Cardiac septum (tissue), 1 donor: ENCODE measurements at regions not wholly inside any gene's neighbourhood (a gene's known extent, or its start where the extent isn't known, plus 50 kb on each side); places are given as distances from the start of the nearest gene placed in this dataset.

Experiments
- DNase-seq: peaks from one replicate; pipeline ENCODE4 v3.0.0-alpha.2; 2020; ENCODE audit warnings: low spot score
- intact Hi-C: fragments of 100-400 bp; cut with DNase I; formaldehyde crosslinking; loops from one replicate; pipeline ENCODE4 v1.14.0; 2022
- donor health status: DM: no; HTN: no; CAD: no.

GRCh38 chr5:57339521-57339920 is 143.1 kb downstream of the ACTBL2 start:
- intact Hi-C loops, result no loop called here
- no peak for DNase-seq

GRCh38 chr5:57338868-57339340 is 143.7 kb downstream of the ACTBL2 start:
- no peak for DNase-seq

DNA sequence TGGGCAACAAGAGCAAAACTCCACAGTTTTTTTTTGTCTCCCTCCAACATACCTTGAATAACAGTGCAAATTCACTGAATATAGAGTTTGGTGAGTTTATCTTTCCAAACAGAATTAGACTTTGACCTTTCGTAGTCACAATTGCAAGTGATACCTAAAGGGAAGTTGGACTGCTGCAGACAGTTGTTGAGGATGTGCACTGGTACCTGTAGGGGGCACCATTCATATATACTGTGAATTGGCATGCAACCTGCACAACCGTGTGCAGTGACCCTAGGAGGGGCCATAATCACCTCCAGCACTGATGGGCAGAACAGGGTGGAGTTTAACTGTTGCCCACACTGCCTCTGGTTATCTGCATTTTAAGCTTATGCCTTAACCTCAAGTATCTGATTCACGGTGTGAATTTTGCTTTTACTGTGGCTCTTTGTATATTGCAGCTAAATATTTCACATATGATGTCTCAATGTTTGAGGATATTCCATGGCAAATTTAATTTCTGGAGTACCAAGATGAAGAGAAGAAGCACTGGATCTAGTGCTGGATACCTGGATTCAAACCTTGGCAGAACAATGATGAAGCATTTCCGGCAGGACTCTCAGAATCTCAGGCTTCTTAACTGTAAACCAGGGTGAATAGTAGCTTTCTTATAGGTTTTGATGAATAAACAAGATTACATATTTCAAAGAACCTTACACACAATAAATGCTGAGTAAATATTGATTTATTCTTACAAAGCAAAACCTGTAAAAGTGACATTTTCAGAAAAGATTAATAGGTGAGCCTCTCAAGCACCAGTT is 144.3 kb downstream of the ACTBL2 start:
- intact Hi-C loops, result no loop called here

More at GRCh38 chr5:57338868-57339340, 143.7 kb downstream of the ACTBL2 start:
- intact Hi-C loops, result no loop called here

DNA sequence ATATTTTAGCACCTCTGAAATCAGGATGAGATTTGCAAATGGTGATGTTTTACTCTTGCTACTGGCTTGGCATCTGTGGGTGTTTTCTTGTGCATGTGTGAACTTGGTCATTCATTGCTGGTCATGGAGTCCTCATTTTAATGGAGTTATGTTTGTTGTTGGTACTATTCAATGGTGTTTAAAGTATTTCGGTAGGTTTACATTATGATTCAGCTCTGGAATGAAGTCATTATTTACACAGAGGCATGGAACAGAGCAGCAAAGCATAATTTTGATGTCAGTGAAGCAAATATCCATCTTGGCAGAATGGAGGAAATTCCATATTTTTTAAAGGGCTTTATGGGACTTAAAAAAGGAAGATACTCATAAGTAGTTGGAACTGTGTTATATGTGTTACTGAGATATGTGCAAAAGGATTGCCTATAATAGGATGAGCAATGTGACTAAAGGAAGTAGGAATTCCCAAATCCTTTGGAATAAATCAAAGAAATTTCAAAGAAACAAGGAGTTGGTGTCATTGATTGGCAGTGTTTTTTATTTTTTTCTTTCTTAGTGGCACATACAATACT is 147.4 kb downstream of the ACTBL2 start:
- DNase-seq, result no peak
- intact Hi-C loops, result no loop called here

More for the DNA sequence above, 144.3 kb downstream of the ACTBL2 start:
- no peak for DNase-seq

DNA sequence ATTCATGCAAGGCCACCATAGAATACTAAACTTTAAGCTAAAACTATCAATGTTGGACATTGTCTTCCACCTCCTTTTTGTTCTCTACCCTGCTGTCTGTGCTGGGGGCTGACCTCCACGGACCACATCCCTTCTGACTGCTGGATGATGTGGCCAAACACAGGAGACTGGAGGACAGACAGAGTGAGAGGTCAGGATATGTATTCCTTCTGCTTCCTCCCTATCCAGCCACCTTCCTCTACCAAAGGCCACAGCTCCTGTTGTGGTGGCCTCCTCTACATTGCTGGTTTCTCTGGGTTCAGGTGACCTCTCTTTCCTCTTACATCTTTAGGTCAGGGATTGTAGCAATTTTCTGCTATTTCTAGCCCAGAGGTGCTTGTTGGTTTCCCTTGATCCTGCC is 148.1 kb downstream of the ACTBL2 start:
- DNase-seq, result no peak
- intact Hi-C loops, result no loop called here

GRCh38 chr5:57332361-57332760 is 150.2 kb downstream of the ACTBL2 start:
- intact Hi-C loops, result no loop called here
- DNase-seq, result no peak

- intact Hi-C loops, result no loop called here
- DNase-seq, result no peak
Observed at GRCh38 chr5:57327561-57328367, 153.9 kb downstream of the GPBP1 start.

DNA sequence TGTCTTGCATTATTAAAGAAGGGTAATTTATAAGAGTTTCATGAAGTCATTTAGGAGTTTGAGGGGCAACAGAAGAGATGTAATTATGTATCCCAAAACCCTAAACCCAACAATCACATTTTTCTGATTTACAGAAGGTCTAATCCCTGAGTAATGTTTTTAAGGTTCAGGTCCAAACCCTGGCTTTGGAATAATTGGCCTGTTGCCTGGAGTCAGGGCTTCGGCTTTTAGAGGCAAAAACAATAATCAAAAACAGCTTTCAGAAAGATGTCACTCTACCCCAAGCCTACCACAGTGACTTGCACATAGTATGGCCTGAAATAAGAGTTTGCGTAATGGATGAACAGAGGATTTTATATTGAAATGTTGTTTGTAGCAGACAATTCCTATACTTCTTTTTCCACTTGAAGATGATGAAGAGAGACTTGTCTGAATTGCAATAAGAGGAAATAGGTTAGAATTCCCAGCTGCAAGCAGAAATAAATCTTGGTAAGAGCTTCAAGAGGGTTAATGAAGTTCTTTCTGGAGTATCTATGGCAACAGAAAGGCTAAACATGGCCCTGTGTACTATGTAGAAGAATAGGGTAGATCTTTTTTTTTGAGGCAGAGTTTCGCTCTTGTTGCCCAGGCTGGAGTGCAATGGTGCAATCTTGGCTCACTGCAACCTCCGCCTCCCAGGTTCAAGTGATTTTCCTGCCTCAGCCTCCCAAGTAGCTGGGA is 152.0 kb downstream of the GPBP1 start:
- no peak for DNase-seq
- intact Hi-C loops, result no loop called here

- intact Hi-C loops, result no loop called here
Observed at GRCh38 chr5:57324861-57325260, 151.0 kb downstream of the GPBP1 start.

GRCh38 chr5:57324181-57324580 is 150.3 kb downstream of the GPBP1 start:
- DNase-seq, result no peak
- intact Hi-C loops, result no loop called here

More at GRCh38 chr5:57324861-57325260, 151.0 kb downstream of the GPBP1 start:
- no peak for DNase-seq

GRCh38 chr5:57320582-57320981 is 146.7 kb downstream of the GPBP1 start:
- intact Hi-C loops, result no loop called here

GRCh38 chr5:57319628-57320027 is 145.8 kb downstream of the GPBP1 start:
- intact Hi-C loops, result no loop called here
- DNase-seq, result no peak

More at GRCh38 chr5:57320582-57320981, 146.7 kb downstream of the GPBP1 start:
- no peak for DNase-seq

DNA sequence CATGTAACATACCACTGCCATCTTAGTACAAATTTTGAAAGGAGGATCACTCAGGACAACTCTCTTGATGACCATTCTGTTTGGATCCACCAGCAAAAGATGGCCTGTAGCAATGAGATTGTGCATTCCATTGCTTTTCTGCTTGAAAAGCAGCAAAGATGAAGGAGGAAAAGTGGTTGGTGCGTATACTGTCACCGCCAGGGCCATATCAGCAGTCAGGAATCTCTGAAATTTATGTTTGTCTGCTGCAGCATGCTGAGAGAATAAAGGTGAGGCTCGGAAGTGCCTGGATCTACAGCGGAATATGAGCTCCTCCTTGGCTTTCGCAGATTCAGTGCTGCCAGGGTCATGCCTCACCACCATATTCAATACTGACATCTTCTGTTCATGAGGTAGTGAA is 144.4 kb downstream of the GPBP1 start:
- intact Hi-C loops, result no loop called here

GRCh38 chr5:57317341-57317740 is 143.5 kb downstream of the GPBP1 start:
- intact Hi-C loops, result no loop called here
- DNase-seq, result no peak

More for the DNA sequence above, 144.4 kb downstream of the GPBP1 start:
- DNase-seq, result no peak

- no peak for DNase-seq
- intact Hi-C loops, result no loop called here
Observed at GRCh38 chr5:57316798-57317327, 143.0 kb downstream of the GPBP1 start.

DNA sequence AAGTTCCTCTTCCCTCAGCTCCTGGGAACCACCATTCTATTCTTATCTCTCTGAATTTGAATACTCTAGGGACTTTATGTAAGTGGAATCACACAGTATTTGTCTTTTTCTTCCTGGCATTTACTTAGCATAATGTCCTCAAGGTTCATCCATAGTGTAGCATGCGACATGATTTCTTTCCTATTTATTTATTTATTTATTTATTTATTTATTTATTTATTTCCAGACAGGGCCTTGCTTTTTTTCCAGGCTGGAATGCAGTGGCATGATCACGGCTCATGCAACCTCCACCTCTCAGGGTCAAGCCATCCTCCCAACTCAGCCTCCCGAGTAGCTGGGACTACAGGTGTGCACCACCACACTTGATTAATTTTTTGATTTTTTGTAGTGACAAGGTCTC is 142.1 kb downstream of the GPBP1 start:
- no peak for DNase-seq
- intact Hi-C loops, result no loop called here
